Endothelial cell of umbilical vein (primary cell): ENCODE measurements at regions not wholly inside any gene's neighbourhood (a gene's known extent, or its start where the extent isn't known, plus 50 kb on each side); places are given as distances from the start of the nearest gene placed in this dataset.

Source experiments
- BruUV-seq: library from RNA; stranded (reverse); fragments of 400-500 nt; replicated peaks from 2 replicates; lab custom pipeline; 2021; lab: Mats Ljungman, UMichigan
- CTCF ChIA-PET: fragments of 300-600, 350-600 bp; sonication (Branson Sonifier 250); formaldehyde crosslinking; loops from one replicate; lab custom pipeline; 2021; ENCODE audit warnings: antibody characterized with exemption, inconsistent platforms; lab: Charles Lee
- POLR2A ChIA-PET: fragments of 300-600, 350-600 bp; sonication (Branson Sonifier 250); formaldehyde crosslinking; loops from one replicate; lab custom pipeline; 2021; ENCODE audit warnings: antibody characterized with exemption, inconsistent platforms; lab: Charles Lee
- DNase-seq: peaks from one replicate; pipeline ENCODE4 v3.0.0-alpha.2; 2011; ENCODE audit warnings: low read depth, low spot score
- FAIRE-seq: peaks from 2 replicates; lab custom pipeline; 2011; peaks lifted over from hg19 to GRCh38; lab: Jason Lieb, UNC
- H2AFZ ChIP-seq: 2 replicates; pipeline ENCODE4 v1.6.0; 2012; ENCODE audit warnings: low read depth, low read length, control low read depth, inconsistent platforms
- H3K27ac ChIP-seq: 2 replicates; pipeline ENCODE4 v1.5.1; 2011; ENCODE audit warnings: low read depth, mild to moderate bottlenecking, control low read depth, low read length, moderate library complexity; ENCODE audit not compliant: insufficient read depth
- H3K27me3 ChIP-seq, 2 experiments: 2 replicates each; pipeline versions ENCODE4 v1.6.0 to v1.6.1; 2011; ENCODE audit warnings: low read length in 2 of 2, mixed read lengths in 1 of 2; ENCODE audit not compliant: control insufficient read depth in 2 of 2, insufficient read depth in 2 of 2
- H3K36me3 ChIP-seq, 2 experiments: 2 replicates in 1 of 2; 3 replicates in 1 of 2; pipeline ENCODE4 v1.5.1; 2011; ENCODE audit warnings: low read length in 2 of 2, mild to moderate bottlenecking in 1 of 2, moderate library complexity in 1 of 2; ENCODE audit not compliant: control insufficient read depth in 2 of 2, insufficient read depth in 2 of 2; ENCODE audit errors: extremely low read depth in 1 of 2
- H3K4me1 ChIP-seq: 3 replicates; pipeline ENCODE4 v1.5.1; 2011; ENCODE audit warnings: mild to moderate bottlenecking, low read length; ENCODE audit not compliant: control insufficient read depth, insufficient read depth; ENCODE audit errors: extremely low read depth
- H3K4me2 ChIP-seq: 2 replicates; pipeline ENCODE4 v1.6.1; 2011; ENCODE audit warnings: low read length, control low read depth, mixed read lengths; ENCODE audit not compliant: insufficient read depth
- H3K4me3 ChIP-seq, 3 experiments: fragments of 200-600 bp in 1 of 3; sonication (generic), shearing (Covaris generic) in 1 of 3; replicated peaks in 1 of 3; 2 replicates each; pipeline ENCODE4 v1.5.1; 2011 to 2016; ENCODE audit warnings: control low read depth in 3 of 3, low read length in 3 of 3, mild to moderate bottlenecking in 2 of 3, inconsistent platforms in 1 of 3, low read depth in 1 of 3, moderate library complexity in 1 of 3; ENCODE audit not compliant: insufficient read depth in 1 of 3
- H3K79me2 ChIP-seq: 2 replicates; pipeline ENCODE4 v1.6.0; 2012; ENCODE audit warnings: low read length, inconsistent platforms; ENCODE audit not compliant: control insufficient read depth, insufficient read depth
- H3K9ac ChIP-seq: replicated peaks from 2 replicates; pipeline ENCODE3; 2011; ENCODE audit warnings: low read length, control low read depth; ENCODE audit not compliant: insufficient read depth; ENCODE audit errors: extremely low read depth
- H3K9me1 ChIP-seq: replicated peaks from 3 replicates; pipeline ENCODE4 v1.6.0; 2011; ENCODE audit warnings: mild to moderate bottlenecking, low read length; ENCODE audit not compliant: control insufficient read depth, insufficient read depth; ENCODE audit errors: extremely low read depth
- H3K9me3 ChIP-seq: replicated peaks from 2 replicates; pipeline ENCODE4 v1.5.1; 2012; ENCODE audit warnings: low read length, inconsistent platforms; ENCODE audit not compliant: control insufficient read depth, insufficient read depth
- H4K20me1 ChIP-seq: replicated peaks from 2 replicates; pipeline ENCODE3; 2011; ENCODE audit warnings: mild to moderate bottlenecking, low read length; ENCODE audit not compliant: control insufficient read depth, insufficient read depth; ENCODE audit errors: extremely low read depth
- CTCF ChIP-seq, 2 donors: IDR thresholded peaks; 1 replicate in 1 of 2; 2 replicates in 1 of 2; pipeline ENCODE4 v1.5.1; 2011; ENCODE audit warnings: low read length in 2 of 2, mild to moderate bottlenecking in 2 of 2, moderate library complexity in 2 of 2, control low read depth in 1 of 2, inconsistent platforms in 1 of 2, low read depth in 1 of 2; ENCODE audit not compliant: insufficient read depth in 1 of 2; ENCODE audit errors: extremely low read depth in 1 of 2
- EZH2 ChIP-seq: IDR thresholded peaks from 2 replicates; pipeline ENCODE4 v1.6.1; 2012; ENCODE audit warnings: borderline replicate concordance, low read depth, mild to moderate bottlenecking, moderate library complexity, low read length, inconsistent platforms; ENCODE audit not compliant: severe bottlenecking
- FOS ChIP-seq: IDR thresholded peaks from 2 replicates; pipeline ENCODE4 v1.6.1; 2011; ENCODE audit warnings: mild to moderate bottlenecking, low read length, moderate library complexity, borderline replicate concordance; ENCODE audit not compliant: insufficient read depth
- GATA2 ChIP-seq: IDR thresholded peaks from 2 replicates; pipeline ENCODE4 v1.7.0; 2011; ENCODE audit warnings: low read depth, mild to moderate bottlenecking, moderate library complexity, mixed read lengths, low read length; ENCODE audit not compliant: insufficient read length, insufficient read depth
- JUN ChIP-seq: IDR thresholded peaks from 2 replicates; pipeline ENCODE4 v1.6.1; 2011; ENCODE audit warnings: borderline replicate concordance, low read depth; ENCODE audit not compliant: insufficient read length, insufficient read depth
- MYC ChIP-seq: IDR thresholded peaks from one replicate; pipeline ENCODE4 v1.6.1; 2011; ENCODE audit warnings: mild to moderate bottlenecking, low read depth, low read length
- POLR2A ChIP-seq: IDR thresholded peaks from 2 replicates; pipeline ENCODE4 v1.6.1; 2012; ENCODE audit warnings: low read depth, mild to moderate bottlenecking, control low read depth, low read length
- POLR2AphosphoS5 ChIP-seq: IDR thresholded peaks from 2 replicates; pipeline ENCODE4 v1.6.1; 2012; ENCODE audit warnings: low read depth, mild to moderate bottlenecking, control low read depth, low read length, moderate library complexity; ENCODE audit not compliant: insufficient read depth
- dilution Hi-C: fragments of 300-500 bp; cut with MboI; formaldehyde crosslinking; loops from one replicate; pipeline ENCODE4 v1.15.0; 2019; ENCODE audit warnings: low sequenced_read_pairs; ENCODE audit not compliant: extremely low pct_ligation_motif_present
- intact Hi-C: fragments of 100-400 bp; cut with micrococcal nuclease; formaldehyde crosslinking; loops from one replicate; pipeline ENCODE4 v1.10.0; 2022
- TF ChIP-seq, protein P1 (sequence below): IDR thresholded peaks from 2 replicates; pipeline ENCODE4 v1.6.1; 2011; ENCODE audit not compliant: insufficient read depth, insufficient read length

DNA sequence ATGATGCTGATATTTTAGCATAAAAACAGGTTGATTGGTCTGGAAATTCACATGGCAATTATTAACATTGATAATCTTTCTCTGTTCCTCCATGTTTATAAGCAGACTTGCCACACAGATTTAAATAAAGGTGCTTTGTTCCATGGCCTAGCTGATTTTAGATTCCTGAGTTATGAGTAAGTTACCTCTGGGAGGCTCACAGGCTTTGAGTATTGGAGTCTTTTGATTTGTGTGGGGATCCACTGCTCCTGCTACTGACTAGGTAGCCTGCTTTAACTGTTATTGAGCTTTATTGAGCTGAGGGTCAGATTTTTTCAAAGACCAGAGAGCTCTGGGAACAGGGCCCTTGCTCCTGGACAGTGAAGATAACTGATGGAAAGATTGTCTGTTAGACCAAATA lies 166.1 kb downstream of the ANKRD30B start:
- Histone ChIP-seq H3K27me3 (no peaks in the 10 kb centered on the region), H3K4me1 (no peaks in the 10 kb centered on the region), H3K9me3 (no peaks in the 10 kb centered on the region), H3K4me2 (no peak overlapping the region), H4K20me1 (no peaks in the 10 kb centered on the region), H3K36me3 (no peaks in the 10 kb centered on the region), H3K9me1 (no peaks in the 10 kb centered on the region), H3K27ac (no peak overlapping the region), H3K4me3 (no peak overlapping the region), H2AFZ (no peak overlapping the region), H3K79me2 (no peaks in the 10 kb centered on the region), H3K9ac (no peak overlapping the region)
- no TSS peak for BruUV-seq
- POLR2A ChIA-PET, result no interaction called here
- DNase-seq (no peak), FAIRE-seq (no peak)
- dilution Hi-C loops (no loop called here), intact Hi-C loops (no loop called here)
- CTCF ChIA-PET, result no interaction called here
- TF ChIP-seq EZH2 (no peak), JUN (no peak), MYC (no peak), POLR2AphosphoS5 (no peak), CTCF (IDR thresholded peaks at IDR 0.05; ENCODE audit: extremely low read depth in 1 of 2, insufficient read depth in 1 of 2, low read depth in 1 of 2, low read length in 2 of 2) (no peak), POLR2A (no peak), GATA2 (no peak), FOS (no peak)
- TF ChIP-seq, protein P1, sequence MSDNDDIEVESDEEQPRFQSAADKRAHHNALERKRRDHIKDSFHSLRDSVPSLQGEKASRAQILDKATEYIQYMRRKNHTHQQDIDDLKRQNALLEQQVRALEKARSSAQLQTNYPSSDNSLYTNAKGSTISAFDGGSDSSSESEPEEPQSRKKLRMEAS, result no peak
